ENCODE measurements at regions not wholly inside any gene's neighbourhood (a gene's known extent, or its start where the extent isn't known, plus 50 kb on each side); places are given as distances from the start of the nearest gene placed in this dataset.

GRCh38 chr4:85244638-85245037 is 230.3 kb upstream of the ARHGAP24 start:
- Histone ChIP-seq H3K36me3 (replicated peaks in 1 of 2) (no peaks in the 10 kb centered on the region), H3K27me3 (no peaks in the 10 kb centered on the region), H3K27ac (no peak overlapping the region), H3K4me1 (replicated peaks in 1 of 2) (no peaks in the 10 kb centered on the region), H3K4me3 (no peak overlapping the region), H3K9me3 (replicated peaks in 1 of 3) (no peaks in the 10 kb centered on the region)
- DNase-seq: no peak
- TF ChIP-seq POLR2A (IDR thresholded peaks at IDR 0.05): no peak
- no peak for TF ChIP-seq CTCF (IDR thresholded peaks at IDR 0.05)
- intact Hi-C loops (cut with DNase I): no loop called here
- 90 to 100% (median 98%) methylated on average over 1 of the region's 1 CpG for WGBS, 4 donors

DNA sequence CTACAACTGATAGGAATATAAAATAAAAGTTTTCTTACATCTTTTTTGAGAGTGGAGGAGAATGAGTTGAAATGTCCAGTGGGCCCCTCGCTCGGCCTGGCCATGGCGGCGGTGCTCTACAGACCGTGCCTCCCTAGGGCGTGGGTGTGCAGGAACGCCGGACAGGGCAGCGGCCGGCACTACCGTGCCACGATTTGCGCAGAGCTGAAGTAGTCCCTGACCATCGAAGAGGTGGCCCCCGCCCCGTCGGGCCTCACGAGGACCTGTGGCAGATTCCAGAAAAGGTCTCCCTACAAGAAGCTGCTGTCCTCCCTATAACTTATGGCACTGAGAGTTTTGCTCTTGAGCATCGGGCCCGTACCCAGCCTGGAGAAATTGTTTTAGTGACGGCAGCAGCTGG is 228.9 kb upstream of the ARHGAP24 start:
- no peaks in the 10 kb centered on the region for H3K36me3 ChIP-seq (replicated peaks in 1 of 2)
- no peaks in the 10 kb centered on the region for H3K27me3 ChIP-seq
- H3K4me1 ChIP-seq (replicated peaks in 1 of 2): no peaks in the 10 kb centered on the region
- no peak overlapping the region for H3K27ac ChIP-seq
- DNase-seq: no peak
- 90 to 93% (median 93%) methylated on average over 12 to 21 of the region's 21 CpGs for WGBS, 4 donors
- intact Hi-C loops (cut with DNase I): no loop called here
- TF ChIP-seq POLR2A (IDR thresholded peaks at IDR 0.05) (no peak), CTCF (IDR thresholded peaks at IDR 0.05) (no peak)
- H3K9me3 ChIP-seq (replicated peaks in 1 of 3): no peaks in the 10 kb centered on the region
- no peak overlapping the region for H3K4me3 ChIP-seq

GRCh38 chr4:85250852-85251251 is 224.1 kb upstream of the ARHGAP24 start:
- no peaks in the 10 kb centered on the region for H3K4me1 ChIP-seq (replicated peaks in 1 of 2)
- WGBS, 4 donors: 58 to 73% (median 70%) methylated on average over 4 of the region's 4 CpGs
- no peaks in the 10 kb centered on the region for H3K9me3 ChIP-seq (replicated peaks in 1 of 3)
- H3K4me3 ChIP-seq: no peak overlapping the region
- H3K27me3 ChIP-seq: no peaks in the 10 kb centered on the region
- no peak for DNase-seq
- no peak overlapping the region for H3K27ac ChIP-seq
- H3K36me3 ChIP-seq (replicated peaks in 1 of 2): no peaks in the 10 kb centered on the region
- TF ChIP-seq CTCF (IDR thresholded peaks at IDR 0.05): no peak
- TF ChIP-seq POLR2A (IDR thresholded peaks at IDR 0.05): no peak
- intact Hi-C loops (cut with DNase I): no loop called here

DNA sequence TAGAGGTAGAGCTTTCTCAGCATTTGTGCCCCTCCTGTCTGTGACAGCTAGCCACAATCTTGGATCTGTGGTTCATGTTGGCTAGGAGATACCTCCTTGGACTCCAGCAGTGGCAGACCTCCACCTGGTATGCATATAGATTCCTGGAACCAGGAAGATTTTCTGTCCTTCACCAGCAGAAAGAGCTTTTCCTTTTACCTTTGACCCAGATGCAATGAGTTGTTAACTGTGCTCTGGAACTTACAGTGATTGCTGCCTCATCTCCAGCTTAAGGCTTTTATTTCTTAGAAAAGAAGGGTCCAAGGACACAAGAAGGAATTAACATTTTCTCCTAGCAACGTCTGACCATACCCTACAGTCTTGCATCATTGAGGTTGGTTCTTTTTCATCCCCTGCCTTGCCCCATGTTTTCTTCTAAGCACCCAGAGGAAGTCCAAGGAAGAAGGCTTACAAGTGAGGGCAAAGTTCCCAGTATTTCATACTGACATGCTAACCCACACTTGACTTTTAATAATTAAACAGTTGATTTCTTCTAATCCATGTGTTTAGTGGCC is 217.1 kb upstream of the ARHGAP24 start:
- H3K36me3 ChIP-seq (replicated peaks in 1 of 2): no peaks in the 10 kb centered on the region
- TF ChIP-seq POLR2A (IDR thresholded peaks at IDR 0.05) (no peak), CTCF (IDR thresholded peaks at IDR 0.05) (no peak)
- intact Hi-C loops (cut with DNase I): no loop called here
- no peaks in the 10 kb centered on the region for H3K4me1 ChIP-seq (replicated peaks in 1 of 2)
- H3K27me3 ChIP-seq: no peaks in the 10 kb centered on the region
- H3K4me3 ChIP-seq: no peak overlapping the region
- no peak for DNase-seq
- H3K9me3 ChIP-seq (replicated peaks in 1 of 3): no peaks in the 10 kb centered on the region
- H3K27ac ChIP-seq: no peak overlapping the region
- WGBS, 4 donors: 30 to 45% (median 40%) methylated on average over 1 of the region's 1 CpG
